Heart right ventricle (tissue), 16 donors: ENCODE measurements at regions not wholly inside any gene's neighbourhood (a gene's known extent, or its start where the extent isn't known, plus 50 kb on each side); places are given as distances from the start of the nearest gene placed in this dataset.

Experiments used
- ATAC-seq, 8 donors: fragments of 200-7000 bp; cut with Tn5 transposase; one replicate each; pipeline ENCODE4 v1.9.1; 2020; ENCODE audit warnings: mild to moderate bottlenecking in 8 of 8, moderate library complexity in 8 of 8, moderate number of reproducible peaks in 1 of 8
- DNase-seq, 2 donors: peaks; one replicate each; pipeline ENCODE4 v3.0.0-alpha.2; 2020
- H3K27ac ChIP-seq, 10 donors: fragments of 200-600 bp; sonication (generic) in 2 of 10; one replicate each; pipeline versions ENCODE4 v1.5.0 to v1.8.0; 2020 to 2022; ENCODE audit warnings: mild to moderate bottlenecking in 3 of 10
- H3K27me3 ChIP-seq, 7 donors: fragments of 200-600 bp; one replicate each; pipeline ENCODE4 v1.8.0; 2021 to 2022; ENCODE audit warnings: mild to moderate bottlenecking in 2 of 7
- H3K36me3 ChIP-seq, 9 donors: fragments of 200-600 bp; sonication (generic) in 1 of 9; one replicate each; pipeline versions ENCODE4 v1.5.0 to v1.8.0; 2020 to 2022; ENCODE audit warnings: mild to moderate bottlenecking in 2 of 9
- H3K4me1 ChIP-seq, 9 donors: fragments of 200-600 bp; sonication (generic) in 1 of 9; one replicate each; pipeline versions ENCODE4 v1.5.0 to v1.8.0; 2020 to 2022; ENCODE audit warnings: mild to moderate bottlenecking in 4 of 9
- H3K4me3 ChIP-seq, 10 donors: fragments of 200-600 bp; sonication (generic) in 2 of 10; one replicate each; pipeline versions ENCODE4 v1.5.0 to v1.8.0; 2020 to 2022; ENCODE audit warnings: mild to moderate bottlenecking in 7 of 10, moderate library complexity in 2 of 10
- H3K9me3 ChIP-seq, 11 donors: fragments of 200-600 bp in 10 of 11; sonication (generic) in 2 of 11; one replicate each; pipeline versions ENCODE4 v1.5.0 to v1.8.0; 2013 to 2022; ENCODE audit warnings: mild to moderate bottlenecking in 2 of 11, control low read depth in 1 of 11, moderate library complexity in 1 of 11
- WGBS, 2 donors: extraction: QIAGEN DNeasy Blood & Tissue Kit; methylation state at CpG; one replicate each; pipeline ENCODE4 v1.1.7; 2013; ENCODE audit warnings: inconsistent platforms in 1 of 2; 5-methylcytosine and 5-hydroxymethylcytosine counted together
- intact Hi-C, 10 donors: fragments of 100-400 bp; cut with DNase I; formaldehyde crosslinking; loops; one replicate each; pipeline versions ENCODE4 v1.11.1 to v1.14.2; 2022
- TF ChIP-seq, protein P1 (sequence below), 9 donors: fragments of 200-600 bp; sonication (generic) in 2 of 9; IDR thresholded peaks; one replicate each; pipeline versions ENCODE4 v1.5.0 to v1.8.0; 2021 to 2022; ENCODE audit warnings: antibody characterized with exemption in 9 of 9, mild to moderate bottlenecking in 5 of 9, moderate library complexity in 1 of 9
- donor health status: Arrhythmogenic right ventricular cardiomyopathy.
- donor health status: ischemic (EF 13 %, LVEDD 7.1; RV severe dilation, severe dysfunction).
- donor health status: healthy with polysubstance abuse.
- donor health status: DM: no; HTN: yes; CAD: no.
- donor health status: DM: no; HTN: no; CAD: no.
- donor health status: ischemic (EF 25% LVEDD 6.9; RV normal size, moderate dysfunction).
- donor health status: ischemic (EF 25% LVEDD 5.7; RV mildly dilated, moderate dysfunction).
- donor health status: healthy.
- donor health status: DM: yes; HTN: yes; CAD: no.
- donor health status: Ischemic cardiomyopathy.
- donor health status: ischemic (EF 35%, LVEDD 5.7; RV mildly dilated, moderate dysfunction).
- donor health status: nonischemic (EF 11% LVEDD 7.7; RV severe dilation, severe dysfunction).
- donor health status: DM: yes; HTN: yes; CAD: no.
- donor health status: PGD.
- donor health status: ischemic (EF 29% LVEDD 5.4; RV normal size, mild dysfunction).
- donor health status: nonischemic (EF 23%, LVEDD 6.1; RV moderate dilation, normal function).

DNA sequence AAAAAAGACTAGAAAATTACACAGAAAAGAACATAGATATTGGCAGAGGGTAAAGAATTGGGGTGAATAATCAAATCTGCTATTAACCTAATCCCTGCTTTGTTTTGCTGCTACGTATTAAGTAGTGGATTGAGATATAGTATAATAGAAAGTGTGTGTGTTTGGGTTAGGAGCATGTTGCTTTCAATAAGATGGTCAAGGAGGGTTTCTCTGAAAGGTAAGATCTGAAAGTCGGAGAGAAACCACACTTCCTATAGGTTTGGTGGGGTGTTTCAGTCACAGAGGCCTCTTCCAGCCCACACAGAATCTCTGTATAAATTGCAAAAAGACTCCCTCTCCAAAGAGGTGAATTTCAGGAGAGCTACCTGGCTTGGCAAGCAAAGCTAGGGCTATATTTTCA, 345.7 kb upstream of the SATB1 start:
- ATAC-seq: no peak
- intact Hi-C loops: no loop called here
- 66 to 83% methylated on average over 2 of the region's 2 CpGs for WGBS, 2 donors

DNA sequence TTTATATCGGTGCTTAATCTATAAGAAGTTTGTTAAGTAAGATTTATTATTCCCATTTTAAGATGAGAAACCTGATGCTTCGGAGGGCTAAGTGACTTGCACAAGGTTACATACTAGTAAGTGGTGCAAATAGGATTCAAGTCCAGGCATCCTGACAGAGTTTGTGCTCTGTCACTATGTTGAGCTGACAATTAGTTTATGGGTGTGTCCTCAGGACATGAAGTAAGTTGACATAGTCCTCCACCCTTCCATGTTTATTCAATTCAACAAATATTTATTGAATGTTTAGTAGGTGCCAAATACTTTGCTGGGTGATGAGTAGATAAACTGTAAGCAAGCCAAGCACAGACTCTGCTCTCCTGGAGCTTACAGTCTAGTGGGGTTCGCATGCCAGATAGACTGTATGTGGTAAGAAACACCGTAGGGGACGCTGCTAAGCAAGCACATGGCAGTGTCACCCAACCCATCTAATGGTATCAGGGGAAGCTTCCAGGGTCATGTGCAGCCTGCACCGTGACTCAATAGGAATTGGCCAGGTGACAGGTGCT, 342.7 kb upstream of the SATB1 start:
- H3K4me1 ChIP-seq: no peaks in the 10 kb centered on the region
- no peak overlapping the region for H3K27ac ChIP-seq
- DNase-seq (no peak), ATAC-seq (no peak)
- intact Hi-C loops: loop anchor here in 2 of 10 donors (5.0 to 10.0 kb wide), 2 partner anchors 213 to 1054 kb away; no protein-coding TSS in a partner anchor
- H3K27me3 ChIP-seq: no peaks in the 10 kb centered on the region
- WGBS, 2 donors: 86 to 87% methylated on average over 6 of the region's 6 CpGs
- H3K4me3 ChIP-seq: no peak overlapping the region
- TF ChIP-seq, protein P1, sequence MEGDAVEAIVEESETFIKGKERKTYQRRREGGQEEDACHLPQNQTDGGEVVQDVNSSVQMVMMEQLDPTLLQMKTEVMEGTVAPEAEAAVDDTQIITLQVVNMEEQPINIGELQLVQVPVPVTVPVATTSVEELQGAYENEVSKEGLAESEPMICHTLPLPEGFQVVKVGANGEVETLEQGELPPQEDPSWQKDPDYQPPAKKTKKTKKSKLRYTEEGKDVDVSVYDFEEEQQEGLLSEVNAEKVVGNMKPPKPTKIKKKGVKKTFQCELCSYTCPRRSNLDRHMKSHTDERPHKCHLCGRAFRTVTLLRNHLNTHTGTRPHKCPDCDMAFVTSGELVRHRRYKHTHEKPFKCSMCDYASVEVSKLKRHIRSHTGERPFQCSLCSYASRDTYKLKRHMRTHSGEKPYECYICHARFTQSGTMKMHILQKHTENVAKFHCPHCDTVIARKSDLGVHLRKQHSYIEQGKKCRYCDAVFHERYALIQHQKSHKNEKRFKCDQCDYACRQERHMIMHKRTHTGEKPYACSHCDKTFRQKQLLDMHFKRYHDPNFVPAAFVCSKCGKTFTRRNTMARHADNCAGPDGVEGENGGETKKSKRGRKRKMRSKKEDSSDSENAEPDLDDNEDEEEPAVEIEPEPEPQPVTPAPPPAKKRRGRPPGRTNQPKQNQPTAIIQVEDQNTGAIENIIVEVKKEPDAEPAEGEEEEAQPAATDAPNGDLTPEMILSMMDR (IDR thresholded peaks at IDR 0.05): no peak
- no peaks in the 10 kb centered on the region for H3K9me3 ChIP-seq
- H3K36me3 ChIP-seq: no peaks in the 10 kb centered on the region

More for the DNA sequence above, 345.7 kb upstream of the SATB1 start:
- H3K27me3 ChIP-seq: no peaks in the 10 kb centered on the region
- DNase-seq: no peak
- no peaks in the 10 kb centered on the region for H3K36me3 ChIP-seq
- TF ChIP-seq, protein P1 (IDR thresholded peaks at IDR 0.05): no peak
- no peak overlapping the region for H3K4me3 ChIP-seq
- no peaks in the 10 kb centered on the region for H3K4me1 ChIP-seq
- no peaks in the 10 kb centered on the region for H3K9me3 ChIP-seq
- H3K27ac ChIP-seq: no peak overlapping the region

DNA sequence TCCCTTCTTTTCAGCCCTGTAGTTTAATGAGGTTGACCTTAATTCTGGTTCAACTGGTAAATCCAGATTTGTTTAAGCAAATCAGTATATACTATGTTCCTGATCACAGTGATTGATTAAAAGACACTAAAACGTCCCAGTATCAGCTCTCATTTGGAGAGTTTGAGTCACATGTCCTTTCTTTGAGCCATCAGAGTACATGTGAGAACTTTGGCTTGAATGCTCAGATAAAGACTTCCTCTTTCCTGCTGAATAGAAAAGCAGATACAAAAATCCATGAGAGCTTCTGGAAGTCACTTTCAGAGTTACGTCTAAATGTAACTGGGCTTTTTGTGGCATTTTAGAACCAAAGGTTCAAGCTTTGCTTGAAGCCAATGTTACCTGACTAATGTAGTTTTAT, 341.8 kb upstream of the SATB1 start:
- DNase-seq (no peak), ATAC-seq (no peak)
- H3K4me1 ChIP-seq: no peaks in the 10 kb centered on the region
- no peaks in the 10 kb centered on the region for H3K36me3 ChIP-seq
- H3K4me3 ChIP-seq: no peak overlapping the region
- WGBS, 2 donors: 22 to 33% methylated on average over 2 of the region's 2 CpGs
- H3K27me3 ChIP-seq: no peaks in the 10 kb centered on the region
- no peak overlapping the region for H3K27ac ChIP-seq
- TF ChIP-seq, protein P1 (IDR thresholded peaks at IDR 0.05): no peak
- intact Hi-C loops: loop anchor here in 2 of 10 donors (5.0 to 10.0 kb wide), 2 partner anchors 212 to 1055 kb away; no protein-coding TSS in a partner anchor
- no peaks in the 10 kb centered on the region for H3K9me3 ChIP-seq

DNA sequence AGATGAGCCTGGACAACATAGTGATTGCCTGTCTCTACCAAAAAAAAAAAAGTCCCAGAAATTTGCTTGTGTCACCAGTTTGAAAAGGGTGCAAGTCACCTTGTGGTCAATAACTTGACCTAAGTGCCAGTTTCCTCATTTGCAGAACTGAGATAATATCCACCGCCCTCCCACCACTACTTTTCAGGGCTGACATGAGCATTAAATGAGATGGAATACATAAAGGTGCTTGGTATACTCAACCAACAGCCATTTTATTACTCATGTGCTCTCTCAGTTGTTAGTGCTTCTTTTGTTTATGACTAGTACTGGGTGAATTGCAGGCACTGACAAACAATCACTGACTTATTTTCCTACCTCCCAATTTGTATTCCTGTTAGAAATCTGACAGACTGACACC, 340.5 kb upstream of the SATB1 start:
- H3K36me3 ChIP-seq: no peaks in the 10 kb centered on the region
- WGBS, 2 donors: 85% methylated on average over 1 of the region's 1 CpG
- no peak for ATAC-seq
- no peaks in the 10 kb centered on the region for H3K4me1 ChIP-seq
- no peaks in the 10 kb centered on the region for H3K27me3 ChIP-seq
- H3K9me3 ChIP-seq: no peaks in the 10 kb centered on the region
- H3K27ac ChIP-seq: no peak overlapping the region
- H3K4me3 ChIP-seq: no peak overlapping the region
- intact Hi-C loops: loop anchor here in 2 of 10 donors (5.0 to 10.0 kb wide), 2 partner anchors 211 to 1057 kb away; no protein-coding TSS in a partner anchor
- DNase-seq: no peak
- TF ChIP-seq, protein P1 (IDR thresholded peaks at IDR 0.05): no peak
